Osteoblast (primary cell): ENCODE measurements at regions not wholly inside any gene's neighbourhood (a gene's known extent, or its start where the extent isn't known, plus 50 kb on each side); places are given as distances from the start of the nearest gene placed in this dataset.
"Not testable (repeated sequence)": the region's sequence is repeated elsewhere in the genome, so short reads cannot be mapped to it uniquely, and the experiment has no call there.

Source experiments
- DNase-seq: peaks from one replicate; pipeline ENCODE4 v3.0.0; 2011; ENCODE audit warnings: low spot score, mixed read lengths; ENCODE audit not compliant: insufficient read length; ENCODE audit errors: missing footprints
- H2AFZ ChIP-seq: 2 replicates; pipeline ENCODE4 v1.6.0; 2011; ENCODE audit warnings: mild to moderate bottlenecking, low read length
- H3K27ac ChIP-seq: 2 replicates; pipeline ENCODE4 v1.5.1; 2011; ENCODE audit warnings: mild to moderate bottlenecking, low read depth, low read length, moderate library complexity
- H3K27me3 ChIP-seq: 2 replicates; pipeline ENCODE4 v1.6.0; 2012; ENCODE audit warnings: mild to moderate bottlenecking, control low read depth, inconsistent platforms, low read length, moderate library complexity; ENCODE audit not compliant: insufficient read depth
- H3K36me3 ChIP-seq: 2 replicates; pipeline ENCODE4 v1.5.1; 2011; ENCODE audit warnings: mild to moderate bottlenecking, low read length, control low read depth, moderate library complexity; ENCODE audit not compliant: insufficient read depth
- H3K4me1 ChIP-seq: 2 replicates; pipeline ENCODE4 v1.5.1; 2011; ENCODE audit warnings: mild to moderate bottlenecking, low read length, control low read depth, moderate library complexity; ENCODE audit not compliant: insufficient read depth
- H3K4me2 ChIP-seq: 2 replicates; pipeline ENCODE4 v1.6.0; 2011; ENCODE audit warnings: mild to moderate bottlenecking, low read length; ENCODE audit not compliant: insufficient read depth
- H3K4me3 ChIP-seq: fragments of 200-600 bp; sonication (generic); 3 replicates; pipeline ENCODE4 v1.5.1; 2012; ENCODE audit warnings: mild to moderate bottlenecking, low read length, inconsistent platforms; ENCODE audit not compliant: insufficient read depth
- H3K79me2 ChIP-seq: 2 replicates; pipeline ENCODE4 v1.6.0; 2012; ENCODE audit warnings: mild to moderate bottlenecking, low read length, control low read depth, inconsistent platforms; ENCODE audit not compliant: insufficient read depth
- H3K9me3 ChIP-seq: 2 replicates; pipeline ENCODE4 v1.5.1; 2011; ENCODE audit warnings: low read depth, low read length, control low read depth
- H4K20me1 ChIP-seq: 2 replicates; pipeline ENCODE4 v1.6.0; 2012; ENCODE audit warnings: mild to moderate bottlenecking, low read length, control low read depth; ENCODE audit not compliant: insufficient read depth
- TF ChIP-seq, protein P1 (sequence below): IDR thresholded peaks from 2 replicates; pipeline ENCODE4 v1.5.1; 2011; ENCODE audit warnings: mild to moderate bottlenecking, low read depth, low read length, moderate library complexity; ENCODE audit errors: extremely low read depth

GRCh38 chr4:117740736-117741135, 293.6 kb upstream of the NDST3 start:
- no peaks in the 10 kb centered on the region for H3K4me1 ChIP-seq
- H4K20me1 ChIP-seq: no peaks in the 10 kb centered on the region
- TF ChIP-seq, protein P1, sequence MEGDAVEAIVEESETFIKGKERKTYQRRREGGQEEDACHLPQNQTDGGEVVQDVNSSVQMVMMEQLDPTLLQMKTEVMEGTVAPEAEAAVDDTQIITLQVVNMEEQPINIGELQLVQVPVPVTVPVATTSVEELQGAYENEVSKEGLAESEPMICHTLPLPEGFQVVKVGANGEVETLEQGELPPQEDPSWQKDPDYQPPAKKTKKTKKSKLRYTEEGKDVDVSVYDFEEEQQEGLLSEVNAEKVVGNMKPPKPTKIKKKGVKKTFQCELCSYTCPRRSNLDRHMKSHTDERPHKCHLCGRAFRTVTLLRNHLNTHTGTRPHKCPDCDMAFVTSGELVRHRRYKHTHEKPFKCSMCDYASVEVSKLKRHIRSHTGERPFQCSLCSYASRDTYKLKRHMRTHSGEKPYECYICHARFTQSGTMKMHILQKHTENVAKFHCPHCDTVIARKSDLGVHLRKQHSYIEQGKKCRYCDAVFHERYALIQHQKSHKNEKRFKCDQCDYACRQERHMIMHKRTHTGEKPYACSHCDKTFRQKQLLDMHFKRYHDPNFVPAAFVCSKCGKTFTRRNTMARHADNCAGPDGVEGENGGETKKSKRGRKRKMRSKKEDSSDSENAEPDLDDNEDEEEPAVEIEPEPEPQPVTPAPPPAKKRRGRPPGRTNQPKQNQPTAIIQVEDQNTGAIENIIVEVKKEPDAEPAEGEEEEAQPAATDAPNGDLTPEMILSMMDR: no peak
- no peak overlapping the region for H2AFZ ChIP-seq
- H3K4me3 ChIP-seq: no peak overlapping the region
- no peak for DNase-seq
- no peaks in the 10 kb centered on the region for H3K9me3 ChIP-seq
- H3K27ac ChIP-seq: no peak overlapping the region
- H3K4me2 ChIP-seq: no peak overlapping the region
- H3K27me3 ChIP-seq: no peaks in the 10 kb centered on the region
- no peaks in the 10 kb centered on the region for H3K79me2 ChIP-seq
- no peaks in the 10 kb centered on the region for H3K36me3 ChIP-seq

DNA sequence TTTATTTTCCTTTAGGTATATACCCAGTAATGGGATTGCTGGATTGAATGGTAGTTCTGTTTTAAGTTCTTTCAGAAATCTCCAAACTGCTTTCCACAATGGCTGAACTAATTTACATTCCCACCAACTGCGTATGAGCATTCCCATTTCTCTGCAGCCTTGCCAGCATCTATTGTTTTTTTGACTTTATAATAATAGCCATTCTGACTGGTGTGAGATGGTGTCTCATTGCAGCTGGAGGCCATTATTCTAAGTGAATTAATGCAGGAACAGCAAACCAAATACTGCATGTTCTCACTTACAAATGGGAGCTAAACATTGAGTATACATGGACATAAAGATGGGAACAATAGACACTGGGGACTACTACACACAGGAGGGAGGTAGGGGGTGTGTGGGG, 288.9 kb upstream of the NDST3 start:
- H2AFZ ChIP-seq, H4K20me1 ChIP-seq, H3K27me3 ChIP-seq, DNase-seq, H3K79me2 ChIP-seq, H3K4me1 ChIP-seq, H3K9me3 ChIP-seq, H3K4me2 ChIP-seq, H3K27ac ChIP-seq, H3K36me3 ChIP-seq, H3K4me3 ChIP-seq: not testable (repeated sequence)

GRCh38 chr4:117755438-117755837, 278.8 kb upstream of the NDST3 start:
- no peak overlapping the region for H3K4me2 ChIP-seq
- no peaks in the 10 kb centered on the region for H3K36me3 ChIP-seq
- TF ChIP-seq, protein P1: no peak
- H3K4me3 ChIP-seq: no peak overlapping the region
- no peak overlapping the region for H3K27ac ChIP-seq
- H3K4me1 ChIP-seq: no peaks in the 10 kb centered on the region
- H3K9me3 ChIP-seq: no peaks in the 10 kb centered on the region
- no peaks in the 10 kb centered on the region for H3K79me2 ChIP-seq
- H4K20me1 ChIP-seq: no peaks in the 10 kb centered on the region
- H3K27me3 ChIP-seq: no peaks in the 10 kb centered on the region
- H2AFZ ChIP-seq: no peak overlapping the region
- DNase-seq: no peak

DNA sequence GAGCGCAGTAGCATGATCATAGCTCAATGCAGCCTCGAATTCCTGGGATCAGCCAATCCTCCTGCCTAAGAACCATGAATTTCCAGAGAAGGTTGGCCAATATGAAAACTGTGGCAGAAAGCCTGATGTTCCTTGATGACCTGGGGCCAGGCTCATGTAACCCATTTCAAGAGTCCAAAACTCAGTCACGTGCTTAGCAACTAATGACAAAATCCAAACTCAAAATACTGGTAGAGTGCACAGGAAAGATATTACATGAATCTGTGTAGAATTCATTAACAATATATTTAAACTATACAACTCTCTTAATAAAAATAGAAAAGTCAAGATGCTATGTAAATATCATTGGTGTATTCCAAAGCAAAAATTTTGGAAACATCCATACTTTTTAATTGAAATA, 265.7 kb upstream of the NDST3 start:
- Histone ChIP-seq H3K79me2 (no peaks in the 10 kb centered on the region), H3K27ac (no peak overlapping the region), H3K4me2 (no peak overlapping the region), H3K4me1 (no peaks in the 10 kb centered on the region), H3K9me3 (peaks cover 3% of the 10 kb centered on the region), H4K20me1 (no peaks in the 10 kb centered on the region), H3K36me3 (no peaks in the 10 kb centered on the region), H3K27me3 (no peaks in the 10 kb centered on the region), H2AFZ (no peak overlapping the region), H3K4me3 (no peak overlapping the region)
- TF ChIP-seq, protein P1: no peak
- DNase-seq: no peak
